Heart left ventricle (tissue), 16 donors: ENCODE measurements at regions not wholly inside any gene's neighbourhood (a gene's known extent, or its start where the extent isn't known, plus 50 kb on each side); places are given as distances from the start of the nearest gene placed in this dataset.

Experiments
- ATAC-seq, 4 donors: fragments of 200-7000 bp; cut with Tn5 transposase; one replicate each; pipeline ENCODE4 v1.9.1; 2020 to 2022; ENCODE audit warnings: moderate library complexity in 4 of 4, mild to moderate bottlenecking in 3 of 4, moderate number of reproducible peaks in 1 of 4
- DNase-seq, 5 donors: peaks; one replicate each; pipeline ENCODE4 v3.0.0-alpha.2; 2020
- H3K27ac ChIP-seq, 12 donors: fragments of 200-600 bp; sonication (generic) in 4 of 12; one replicate each; pipeline versions ENCODE4 v1.5.0 to v1.8.0; 2016 to 2022; ENCODE audit warnings: mild to moderate bottlenecking in 2 of 12
- H3K27me3 ChIP-seq, 9 donors: fragments of 200-600 bp; sonication (generic) in 2 of 9; one replicate each; pipeline versions ENCODE4 v1.5.1 to v1.8.0; 2016 to 2022; ENCODE audit warnings: mild to moderate bottlenecking in 3 of 9
- H3K36me3 ChIP-seq, 9 donors: fragments of 200-600 bp; sonication (generic) in 2 of 9; one replicate each; pipeline versions ENCODE4 v1.5.0 to v1.8.0; 2018 to 2022; ENCODE audit warnings: mild to moderate bottlenecking in 2 of 9
- H3K4me1 ChIP-seq, 12 donors: fragments of 200-600 bp; sonication (generic) in 4 of 12; one replicate each; pipeline versions ENCODE4 v1.5.0 to v1.8.0; 2016 to 2022; ENCODE audit warnings: mild to moderate bottlenecking in 3 of 12
- H3K4me3 ChIP-seq, 12 donors: fragments of 200-600 bp; sonication (generic) in 4 of 12; one replicate each; pipeline versions ENCODE4 v1.5.0 to v1.8.0; 2017 to 2022; ENCODE audit warnings: mild to moderate bottlenecking in 9 of 12, moderate library complexity in 4 of 12
- H3K9me3 ChIP-seq, 12 donors: fragments of 200-600 bp; sonication (generic) in 4 of 12; one replicate each; pipeline versions ENCODE4 v1.5.0 to v1.8.0; 2016 to 2022; ENCODE audit warnings: mild to moderate bottlenecking in 1 of 12
- POLR2A ChIP-seq, 2 donors: fragments of 450-650 bp; IDR thresholded peaks; one replicate each; pipeline ENCODE4 v1.6.1; 2017; ENCODE audit warnings: antibody characterized with exemption in 2 of 2, mild to moderate bottlenecking in 2 of 2, moderate library complexity in 2 of 2
- WGBS, 4 donors: extraction: QIAGEN DNeasy Blood & Tissue Kit in 2 of 4; methylation state at CpG; one replicate each; pipeline versions ENCODE4 v1.1.5 to v1.1.7; 2013 to 2018; 5-methylcytosine and 5-hydroxymethylcytosine counted together
- intact Hi-C, 10 donors: fragments of 100-400 bp; cut with DNase I; formaldehyde crosslinking; loops; one replicate each; pipeline versions ENCODE4 v1.11.1 to v1.14.2; 2022
- TF ChIP-seq, protein P1 (sequence below), 12 donors: fragments of 200-600 bp; sonication (generic) in 4 of 12; IDR thresholded peaks; one replicate each; pipeline versions ENCODE4 v1.5.0 to v1.8.0; 2018 to 2022; ENCODE audit warnings: antibody characterized with exemption in 12 of 12, mild to moderate bottlenecking in 5 of 12
- donor health status: ischemic (EF 13 %, LVEDD 7.1; RV severe dilation, severe dysfunction).
- donor health status: healthy with polysubstance abuse.
- donor health status: DM: no; HTN: yes; CAD: no.
- donor health status: DM: no; HTN: no; CAD: no.
- donor health status: ischemic (EF 25% LVEDD 6.9; RV normal size, moderate dysfunction).
- donor health status: ischemic (EF 25% LVEDD 5.7; RV mildly dilated, moderate dysfunction).
- donor health status: healthy.
- donor health status: DM: yes; HTN: yes; CAD: no.
- donor health status: ischemic (EF 35%, LVEDD 5.7; RV mildly dilated, moderate dysfunction).
- donor health status: nonischemic (EF 11% LVEDD 7.7; RV severe dilation, severe dysfunction).
- donor health status: DM: yes; HTN: yes; CAD: no.
- donor health status: PGD.
- donor health status: ischemic (EF 29% LVEDD 5.4; RV normal size, mild dysfunction).
- donor health status: nonischemic (EF 23%, LVEDD 6.1; RV moderate dilation, normal function).

- Histone ChIP-seq H3K9me3 (peaks cover 0 to 7% (median 0%) of the 10 kb centered on the region in 12 donors), H3K4me1 (peaks cover 0 to 28% (median 12%) of the 10 kb centered on the region in 12 donors), H3K36me3 (no peaks in the 10 kb centered on the region), H3K4me3 (no peak overlapping the region), H3K27me3 (peaks cover 0 to 10% (median 0%) of the 10 kb centered on the region in 9 donors), H3K27ac (peak overlapping the region in 6 of 12 donors; percentile 13 to 66 (median 31))
- 51 to 58% (median 53%) methylated on average over 7 of the region's 7 CpGs for WGBS, 4 donors
- DNase-seq (peak in 2 of 5 donors; percentile 27 to 28), ATAC-seq (peak in 3 of 4 donors; percentile 38 to 75 (median 54))
- intact Hi-C loops, result loop anchor here in 2 of 10 donors (5.0 to 10.0 kb wide), 2 partner anchors 82 to 84 kb away; no protein-coding TSS in a partner anchor
- TF ChIP-seq, protein P1, sequence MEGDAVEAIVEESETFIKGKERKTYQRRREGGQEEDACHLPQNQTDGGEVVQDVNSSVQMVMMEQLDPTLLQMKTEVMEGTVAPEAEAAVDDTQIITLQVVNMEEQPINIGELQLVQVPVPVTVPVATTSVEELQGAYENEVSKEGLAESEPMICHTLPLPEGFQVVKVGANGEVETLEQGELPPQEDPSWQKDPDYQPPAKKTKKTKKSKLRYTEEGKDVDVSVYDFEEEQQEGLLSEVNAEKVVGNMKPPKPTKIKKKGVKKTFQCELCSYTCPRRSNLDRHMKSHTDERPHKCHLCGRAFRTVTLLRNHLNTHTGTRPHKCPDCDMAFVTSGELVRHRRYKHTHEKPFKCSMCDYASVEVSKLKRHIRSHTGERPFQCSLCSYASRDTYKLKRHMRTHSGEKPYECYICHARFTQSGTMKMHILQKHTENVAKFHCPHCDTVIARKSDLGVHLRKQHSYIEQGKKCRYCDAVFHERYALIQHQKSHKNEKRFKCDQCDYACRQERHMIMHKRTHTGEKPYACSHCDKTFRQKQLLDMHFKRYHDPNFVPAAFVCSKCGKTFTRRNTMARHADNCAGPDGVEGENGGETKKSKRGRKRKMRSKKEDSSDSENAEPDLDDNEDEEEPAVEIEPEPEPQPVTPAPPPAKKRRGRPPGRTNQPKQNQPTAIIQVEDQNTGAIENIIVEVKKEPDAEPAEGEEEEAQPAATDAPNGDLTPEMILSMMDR (IDR thresholded peaks at IDR 0.05), result no peak
- TF ChIP-seq POLR2A (IDR thresholded peaks at IDR 0.05), result no peak
Measured at GRCh38 chr20:58078741-58079522, 149.5 kb downstream of the ANKRD60 start.

GRCh38 chr20:58077282-58077681 lies 151.2 kb downstream of the ANKRD60 start:
- no peak overlapping the region for H3K4me3 ChIP-seq
- DNase-seq (no peak), ATAC-seq (no peak)
- peaks cover 0 to 28% (median 12%) of the 10 kb centered on the region in 12 donors for H3K4me1 ChIP-seq
- TF ChIP-seq, protein P1 (IDR thresholded peaks at IDR 0.05), result no peak
- TF ChIP-seq POLR2A (IDR thresholded peaks at IDR 0.05), result no peak
- intact Hi-C loops, result loop anchor here in 2 of 10 donors (5.0 to 10.0 kb wide), 2 partner anchors 80 to 82 kb away; no protein-coding TSS in a partner anchor
- peaks cover 0 to 7% (median 0%) of the 10 kb centered on the region in 12 donors for H3K9me3 ChIP-seq
- WGBS, 4 donors, result 89 to 91% (median 90%) methylated on average over 6 of the region's 6 CpGs
- peaks cover 0 to 14% (median 0%) of the 10 kb centered on the region in 9 donors for H3K27me3 ChIP-seq
- H3K27ac ChIP-seq, result no peak overlapping the region
- no peaks in the 10 kb centered on the region for H3K36me3 ChIP-seq

GRCh38 chr20:58076405-58076804 lies 152.0 kb downstream of the ANKRD60 start:
- Histone ChIP-seq H3K27me3 (peaks cover 0 to 14% (median 0%) of the 10 kb centered on the region in 9 donors), H3K4me1 (peaks cover 0 to 28% (median 12%) of the 10 kb centered on the region in 12 donors), H3K4me3 (no peak overlapping the region), H3K27ac (no peak overlapping the region), H3K36me3 (no peaks in the 10 kb centered on the region), H3K9me3 (peaks cover 0 to 7% (median 0%) of the 10 kb centered on the region in 12 donors)
- 39 to 59% (median 51%) methylated on average over 4 of the region's 4 CpGs for WGBS, 4 donors
- intact Hi-C loops, result loop anchor here in 2 of 10 donors (5.0 to 10.0 kb wide), 2 partner anchors 79 to 82 kb away; no protein-coding TSS in a partner anchor
- TF ChIP-seq, protein P1 (IDR thresholded peaks at IDR 0.05), result no peak
- TF ChIP-seq POLR2A (IDR thresholded peaks at IDR 0.05), result no peak
- ATAC-seq (peak in 2 of 4 donors; percentile 45 to 65), DNase-seq (peak in 1 of 5 donors; percentile 28)
